HEK293 (cell line): ENCODE measurements at regions not wholly inside any gene's neighbourhood (a gene's known extent, or its start where the extent isn't known, plus 50 kb on each side); places are given as distances from the start of the nearest gene placed in this dataset.

ENCODE experiments used
- CTCF ChIA-PET: fragments of 350-600 bp; formaldehyde crosslinking; extraction: SDS; loops from one replicate; lab custom pipeline; 2021; ENCODE audit warnings: antibody characterized with exemption; lab: Yijun Ruan, JAX
- POLR2A ChIA-PET: fragments of 300-600 bp; formaldehyde crosslinking; extraction: SDS; loops from one replicate; lab custom pipeline; 2020; ENCODE audit warnings: antibody characterized with exemption, inconsistent platforms; lab: Yijun Ruan, JAX
- H3K27ac ChIP-seq: fragments of 200-500 bp; sonication (Bioruptor generic); 2 replicates; pipeline ENCODE4 v1.5.1; 2014; ENCODE audit warnings: low read depth, low read length, control low read depth, inconsistent platforms; ENCODE audit errors: extremely low read depth
- H3K36me3 ChIP-seq, 2 experiments: fragments of 200-500 bp in 1 of 2; sonication (Bioruptor generic) in 1 of 2; 1 replicate in 1 of 2; 2 replicates in 1 of 2; pipeline ENCODE4 v1.5.1; 2014 to 2017; ENCODE audit warnings: inconsistent platforms in 2 of 2, low read length in 2 of 2; ENCODE audit not compliant: control insufficient read depth in 2 of 2, insufficient read depth in 1 of 2
- H3K4me1 ChIP-seq: fragments of 200-500 bp; sonication (Bioruptor generic); 2 replicates; pipeline ENCODE4 v1.5.1; 2014; ENCODE audit warnings: mild to moderate bottlenecking, low read length, inconsistent platforms; ENCODE audit not compliant: control insufficient read depth, insufficient read depth
- H3K4me3 ChIP-seq: 2 replicates; pipeline ENCODE4 v1.5.1; 2011; ENCODE audit warnings: low read depth, mild to moderate bottlenecking, control low read depth, low read length, moderate library complexity
- H3K9me3 ChIP-seq: fragments of 200-500 bp; sonication (Bioruptor generic); 2 replicates; pipeline ENCODE4 v1.5.1; 2014; ENCODE audit warnings: low read depth, low read length, inconsistent platforms; ENCODE audit not compliant: control insufficient read depth, insufficient read depth
- GLI2 ChIP-seq: fragments of 450-650 bp; formaldehyde crosslinking; IDR thresholded peaks from 2 replicates; pipeline ENCODE4; 2017; ENCODE audit warnings: missing biosample characterization, missing genetic modification characterization, low read depth, borderline replicate concordance
- KLF16 ChIP-seq: fragments of 450-650 bp; formaldehyde crosslinking; IDR thresholded peaks from 2 replicates; pipeline ENCODE4 v1.5.1; 2017; ENCODE audit warnings: missing biosample characterization, missing genetic modification characterization
- MYNN ChIP-seq: fragments of 450-650 bp; formaldehyde crosslinking; IDR thresholded peaks from 2 replicates; pipeline ENCODE4 v1.5.1; 2016; ENCODE audit warnings: missing biosample characterization, missing genetic modification characterization, borderline replicate concordance
- PATZ1 ChIP-seq: fragments of 450-650 bp; formaldehyde crosslinking; IDR thresholded peaks from 2 replicates; pipeline ENCODE4 v1.5.1; 2016; ENCODE audit warnings: missing biosample characterization, missing genetic modification characterization
- SETDB1 ChIP-seq: IDR thresholded peaks from one replicate; pipeline ENCODE4 v1.6.1; 2017; ENCODE audit warnings: mild to moderate bottlenecking, low read length, moderate library complexity, mixed read lengths; ENCODE audit not compliant: insufficient read length
- WT1 ChIP-seq: fragments of 450-650 bp; formaldehyde crosslinking; IDR thresholded peaks from 2 replicates; pipeline ENCODE4 v1.5.1; 2016; ENCODE audit warnings: missing biosample characterization, missing genetic modification characterization
- ZNF146 ChIP-seq: fragments of 450-650 bp; formaldehyde crosslinking; IDR thresholded peaks from 2 replicates; pipeline ENCODE4 v1.5.1; 2016; ENCODE audit warnings: missing biosample characterization, missing genetic modification characterization
- ZNF184 ChIP-seq: fragments of 450-650 bp; IDR thresholded peaks from 2 replicates; pipeline ENCODE4 v1.5.1; 2018; ENCODE audit warnings: missing biosample characterization, mild to moderate bottlenecking, missing genetic modification characterization
- ZNF366 ChIP-seq: fragments of 450-650 bp; formaldehyde crosslinking; conservative IDR thresholded peaks from 2 replicates; pipeline ENCODE4 v1.5.1; 2016; ENCODE audit warnings: missing biosample characterization, missing genetic modification characterization
- ZNF416 ChIP-seq: fragments of 450-650 bp; formaldehyde crosslinking; IDR thresholded peaks from 2 replicates; pipeline ENCODE4 v1.5.1; 2016; ENCODE audit warnings: missing biosample characterization, missing genetic modification characterization
- ZNF514 ChIP-seq: fragments of 450-650 bp; formaldehyde crosslinking; IDR thresholded peaks from 2 replicates; pipeline ENCODE4 v1.5.1; 2016; ENCODE audit warnings: missing biosample characterization, missing genetic modification characterization
- ZNF521 ChIP-seq: fragments of 450-650 bp; formaldehyde crosslinking; IDR thresholded peaks from 2 replicates; pipeline ENCODE4 v1.5.1; 2017; ENCODE audit warnings: missing biosample characterization, mild to moderate bottlenecking, missing genetic modification characterization
- ZNF530 ChIP-seq: fragments of 450-650 bp; formaldehyde crosslinking; IDR thresholded peaks from 2 replicates; pipeline ENCODE4 v1.5.1; 2016; ENCODE audit warnings: low read depth, missing biosample characterization, missing genetic modification characterization
- ZNF560 ChIP-seq: fragments of 450-650 bp; formaldehyde crosslinking; IDR thresholded peaks from 2 replicates; pipeline ENCODE4 v1.5.1; 2017; ENCODE audit warnings: missing biosample characterization, missing genetic modification characterization, borderline replicate concordance
- ZNF621 ChIP-seq: fragments of 450-650 bp; formaldehyde crosslinking; IDR thresholded peaks from 2 replicates; pipeline ENCODE4 v1.5.1; 2017; ENCODE audit warnings: missing biosample characterization, missing genetic modification characterization
- ZNF837 ChIP-seq: fragments of 450-650 bp; formaldehyde crosslinking; IDR thresholded peaks from 2 replicates; pipeline ENCODE4 v1.5.1; 2016; ENCODE audit warnings: missing biosample characterization, missing genetic modification characterization
- ZSCAN4 ChIP-seq: fragments of 450-650 bp; formaldehyde crosslinking; IDR thresholded peaks from 2 replicates; pipeline ENCODE4 v1.5.1; 2017; ENCODE audit warnings: missing biosample characterization, missing genetic modification characterization
- TF ChIP-seq, protein P1 (sequence below): fragments of 450-650 bp; formaldehyde crosslinking; IDR thresholded peaks from 2 replicates; pipeline ENCODE4 v1.5.1; 2017; ENCODE audit warnings: missing biosample characterization, missing genetic modification characterization
- TF ChIP-seq, protein P2 (sequence below): fragments of 450-650 bp; formaldehyde crosslinking; IDR thresholded peaks from 2 replicates; pipeline ENCODE4 v1.5.1; 2016; ENCODE audit warnings: missing biosample characterization, missing genetic modification characterization

DNA sequence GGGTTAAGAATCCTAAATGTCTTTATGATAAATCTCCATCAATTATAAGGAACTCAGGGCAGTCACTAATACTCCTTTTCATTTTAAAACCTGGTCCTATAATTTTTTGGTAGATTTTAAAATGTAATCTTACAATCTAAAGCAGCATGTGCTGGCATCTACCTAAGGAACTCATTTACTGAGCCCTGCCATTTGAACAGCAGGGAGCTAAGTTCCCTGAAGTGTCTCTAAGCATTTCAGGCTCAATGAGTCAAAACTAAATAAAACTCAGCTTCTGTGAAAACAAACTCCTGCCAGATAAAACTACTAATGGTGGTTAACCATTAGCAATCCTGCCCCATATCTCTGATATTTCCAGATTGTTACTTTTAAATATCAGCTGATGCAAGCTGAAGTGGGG lies 1371.8 kb upstream of the PRMT6 start (continued):
- TF ChIP-seq WT1 (tag by site-specific recombination) (no peak), ZSCAN4 (tag by site-specific recombination) (no peak), ZNF514 (tag by site-specific recombination) (no peak), KLF16 (tag by site-specific recombination) (no peak)
- TF ChIP-seq, all 188 proteins: peak for 0

DNA sequence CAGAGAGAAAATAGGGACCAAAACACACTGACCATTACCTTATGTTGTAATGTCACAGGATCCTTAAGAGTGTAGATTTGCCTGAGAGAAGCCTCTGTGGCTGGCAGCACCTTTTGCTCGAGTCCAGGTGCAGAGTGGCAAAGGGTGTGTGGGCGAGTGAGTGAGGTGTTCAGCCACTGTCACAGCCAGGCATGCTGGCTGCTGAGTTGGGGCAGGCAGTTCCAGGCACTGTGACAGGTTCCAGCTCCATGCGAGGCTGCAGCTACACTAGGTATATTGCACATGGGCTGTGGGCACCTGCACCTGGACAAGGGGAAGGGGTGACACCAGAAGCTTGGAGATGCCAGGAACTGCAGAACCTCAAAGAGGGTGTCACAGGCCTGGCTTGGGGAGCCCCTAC lies 1370.4 kb upstream of the PRMT6 start:
- H3K9me3 ChIP-seq = no peaks in the 10 kb centered on the region
- TF ChIP-seq ZNF416 (tag by site-specific recombination) (no peak), ZNF366 (tag by site-specific recombination) (no peak), ZNF530 (tag by site-specific recombination) (no peak), ZNF146 (tag by site-specific recombination) (no peak), PATZ1 (tag by site-specific recombination) (no peak), ZNF621 (no peak), SETDB1 (no peak), GLI2 (tag by site-specific recombination) (no peak), MYNN (tag by site-specific recombination) (no peak)
- TF ChIP-seq, protein P1, sequence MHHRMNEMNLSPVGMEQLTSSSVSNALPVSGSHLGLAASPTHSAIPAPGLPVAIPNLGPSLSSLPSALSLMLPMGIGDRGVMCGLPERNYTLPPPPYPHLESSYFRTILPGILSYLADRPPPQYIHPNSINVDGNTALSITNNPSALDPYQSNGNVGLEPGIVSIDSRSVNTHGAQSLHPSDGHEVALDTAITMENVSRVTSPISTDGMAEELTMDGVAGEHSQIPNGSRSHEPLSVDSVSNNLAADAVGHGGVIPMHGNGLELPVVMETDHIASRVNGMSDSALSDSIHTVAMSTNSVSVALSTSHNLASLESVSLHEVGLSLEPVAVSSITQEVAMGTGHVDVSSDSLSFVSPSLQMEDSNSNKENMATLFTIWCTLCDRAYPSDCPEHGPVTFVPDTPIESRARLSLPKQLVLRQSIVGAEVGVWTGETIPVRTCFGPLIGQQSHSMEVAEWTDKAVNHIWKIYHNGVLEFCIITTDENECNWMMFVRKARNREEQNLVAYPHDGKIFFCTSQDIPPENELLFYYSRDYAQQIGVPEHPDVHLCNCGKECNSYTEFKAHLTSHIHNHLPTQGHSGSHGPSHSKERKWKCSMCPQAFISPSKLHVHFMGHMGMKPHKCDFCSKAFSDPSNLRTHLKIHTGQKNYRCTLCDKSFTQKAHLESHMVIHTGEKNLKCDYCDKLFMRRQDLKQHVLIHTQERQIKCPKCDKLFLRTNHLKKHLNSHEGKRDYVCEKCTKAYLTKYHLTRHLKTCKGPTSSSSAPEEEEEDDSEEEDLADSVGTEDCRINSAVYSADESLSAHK = no peak
- ChIA-PET CTCF (no interaction called here), POLR2A (no interaction called here)
- H3K36me3 ChIP-seq = no peaks in the 10 kb centered on the region
- H3K27ac ChIP-seq = no peak overlapping the region
- no peak overlapping the region for H3K4me3 ChIP-seq
- H3K4me1 ChIP-seq = no peaks in the 10 kb centered on the region

DNA sequence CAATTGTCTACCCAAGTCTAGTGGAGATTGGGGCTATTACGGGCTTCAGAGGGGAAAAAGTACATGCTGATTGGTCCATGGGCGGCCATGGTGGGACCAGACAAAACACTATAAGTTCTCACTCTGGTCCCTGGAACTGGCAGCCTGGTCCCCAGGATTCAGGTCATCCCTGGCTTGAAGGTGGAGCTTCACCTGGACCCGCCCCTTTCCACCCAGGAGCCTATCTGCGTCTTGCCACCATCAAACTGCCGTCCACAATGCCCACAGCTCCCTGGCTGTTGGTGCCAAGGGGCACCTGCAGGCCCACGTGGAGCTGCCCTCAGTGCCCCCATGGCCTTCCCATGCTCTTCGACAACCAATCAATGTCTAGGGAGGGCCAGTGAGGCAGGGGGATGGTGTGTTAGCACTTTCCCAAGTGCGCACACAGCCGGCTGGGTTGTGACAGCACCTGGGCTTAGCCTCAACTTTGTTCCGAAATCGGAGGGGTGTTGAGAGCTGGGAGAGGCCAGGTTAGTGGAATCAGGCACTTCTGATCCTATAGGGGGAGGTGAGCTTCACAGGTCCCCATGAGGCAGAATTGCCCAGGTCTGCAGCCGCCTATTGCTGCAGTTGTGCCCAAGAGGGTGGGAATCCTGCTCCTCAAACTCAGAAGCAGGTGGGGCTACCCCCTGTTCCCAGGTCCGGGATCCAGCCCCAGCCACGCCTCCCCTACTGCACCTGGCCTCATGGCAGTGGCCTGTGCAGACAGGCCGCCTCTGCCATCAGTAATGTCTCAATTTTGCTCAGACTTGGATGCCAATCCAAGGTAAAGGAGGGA lies 1369.4 kb upstream of the PRMT6 start:
- TF ChIP-seq ZNF184 (tag by site-specific recombination) = no peak
- no peak for TF ChIP-seq ZNF560
- TF ChIP-seq, protein P2, sequence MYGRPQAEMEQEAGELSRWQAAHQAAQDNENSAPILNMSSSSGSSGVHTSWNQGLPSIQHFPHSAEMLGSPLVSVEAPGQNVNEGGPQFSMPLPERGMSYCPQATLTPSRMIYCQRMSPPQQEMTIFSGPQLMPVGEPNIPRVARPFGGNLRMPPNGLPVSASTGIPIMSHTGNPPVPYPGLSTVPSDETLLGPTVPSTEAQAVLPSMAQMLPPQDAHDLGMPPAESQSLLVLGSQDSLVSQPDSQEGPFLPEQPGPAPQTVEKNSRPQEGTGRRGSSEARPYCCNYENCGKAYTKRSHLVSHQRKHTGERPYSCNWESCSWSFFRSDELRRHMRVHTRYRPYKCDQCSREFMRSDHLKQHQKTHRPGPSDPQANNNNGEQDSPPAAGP = no peak
- no peak for TF ChIP-seq ZNF521 (tag by site-specific recombination)
- TF ChIP-seq ZNF837 (tag by site-specific recombination) = no peak
- Histone ChIP-seq H3K27ac (no peak overlapping the region), H3K4me3 (no peak overlapping the region), H3K4me1 (no peaks in the 10 kb centered on the region), H3K36me3 (no peaks in the 10 kb centered on the region), H3K9me3 (no peaks in the 10 kb centered on the region)
- ChIA-PET CTCF (no interaction called here), POLR2A (no interaction called here)
